NCI-H1930 (cell line): ENCODE measurements at regions not wholly inside any gene's neighbourhood (a gene's known extent, or its start where the extent isn't known, plus 50 kb on each side); places are given as distances from the start of the nearest gene placed in this dataset.
"Not testable (repeated sequence)": the region's sequence is repeated elsewhere in the genome, so short reads cannot be mapped to it uniquely, and the experiment has no call there.

Source experiments
- DNase-seq, 2 experiments: peaks; one replicate each; lab custom pipeline; 2025; lab: John Stamatoyannopoulos, UW

- DNase-seq, result no peak
Observed at GRCh38 chr5:172528440-172528839, 74.1 kb upstream of the SH3PXD2B start.

GRCh38 chr5:172527559-172527958, 73.2 kb upstream of the SH3PXD2B start:
- DNase-seq, result no peak

GRCh38 chr5:172525996-172526360, 71.7 kb upstream of the SH3PXD2B start:
- no peak for DNase-seq

GRCh38 chr5:172525307-172525995, 71.1 kb upstream of the SH3PXD2B start:
- DNase-seq, result no peak

DNA sequence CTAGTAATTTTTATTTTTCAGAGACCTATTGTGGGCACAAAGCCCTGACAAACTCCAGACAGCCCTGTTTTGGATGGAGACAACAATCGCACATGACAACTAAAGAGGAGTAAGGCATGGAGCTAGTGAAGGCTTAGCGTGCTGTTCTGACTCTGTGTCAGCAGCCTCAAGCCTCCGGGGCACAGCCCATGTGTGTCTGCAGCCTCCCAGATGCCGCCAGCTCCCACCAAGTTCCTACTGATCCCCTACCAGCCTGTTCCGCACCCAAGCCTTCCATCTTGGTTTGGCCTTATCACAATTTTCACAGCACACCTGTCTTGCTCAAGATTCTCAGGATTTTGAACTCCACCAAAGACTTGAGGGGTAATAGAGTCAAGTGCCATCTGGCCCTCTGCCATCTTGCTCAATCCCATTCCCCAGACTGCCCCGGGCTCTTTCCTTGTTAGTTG, 70.3 kb upstream of the SH3PXD2B start:
- no peak for DNase-seq

DNA sequence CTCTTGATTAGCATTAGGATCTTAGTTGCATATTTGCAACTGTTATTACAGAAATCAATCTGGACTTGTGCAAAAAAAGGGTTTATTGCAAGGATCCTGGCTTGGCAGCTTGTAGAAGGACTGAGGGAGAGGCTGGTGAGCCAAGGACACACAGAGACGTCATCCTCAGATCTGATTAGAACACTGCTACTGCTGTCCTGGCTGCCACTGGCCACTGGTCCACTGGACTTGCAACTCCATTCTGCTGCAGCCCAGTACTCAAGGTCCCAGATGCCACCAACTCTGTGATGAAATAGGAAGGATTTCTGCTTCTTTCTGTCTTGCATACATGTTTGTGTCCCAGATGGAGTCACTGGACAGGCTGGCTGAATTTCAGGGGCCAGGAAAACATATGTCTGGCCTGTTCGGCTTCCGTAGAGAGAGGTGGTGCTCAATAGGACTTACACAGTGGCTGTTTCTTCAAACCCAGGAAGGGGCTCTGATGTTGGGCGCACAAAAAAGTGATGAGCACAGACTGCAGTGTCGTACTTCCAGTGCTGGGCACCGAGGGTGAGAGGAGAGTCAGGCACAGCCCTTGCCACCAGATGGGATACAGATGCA, 68.9 kb upstream of the SH3PXD2B start:
- DNase-seq, result no peak

DNA sequence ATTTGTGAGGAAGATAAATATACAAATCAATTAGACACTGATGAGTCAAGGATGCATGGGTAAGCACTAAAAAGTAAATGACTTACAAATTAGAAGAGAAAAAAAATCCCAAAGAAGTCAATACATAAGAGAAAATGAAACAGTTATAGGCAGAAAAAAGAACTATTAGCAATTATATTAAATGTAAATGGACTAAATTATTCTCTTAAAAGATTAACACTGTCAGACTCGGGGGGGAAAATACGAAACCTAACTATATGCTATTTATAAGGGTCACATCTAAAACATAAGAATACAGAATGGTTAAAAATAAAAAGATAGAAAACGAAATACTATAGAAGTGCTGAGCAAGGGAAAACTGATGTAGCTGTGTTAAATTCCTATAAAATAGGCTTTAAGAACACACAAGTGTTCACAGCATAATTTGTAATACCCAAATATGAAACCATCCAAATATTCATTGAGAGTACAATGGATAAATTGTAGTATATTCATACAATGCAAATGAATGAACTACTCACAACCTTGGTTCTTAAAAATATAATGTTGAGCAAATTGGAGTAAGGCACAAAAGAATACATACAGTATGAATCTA, 67.1 kb upstream of the SH3PXD2B start:
- DNase-seq, result no peak

DNA sequence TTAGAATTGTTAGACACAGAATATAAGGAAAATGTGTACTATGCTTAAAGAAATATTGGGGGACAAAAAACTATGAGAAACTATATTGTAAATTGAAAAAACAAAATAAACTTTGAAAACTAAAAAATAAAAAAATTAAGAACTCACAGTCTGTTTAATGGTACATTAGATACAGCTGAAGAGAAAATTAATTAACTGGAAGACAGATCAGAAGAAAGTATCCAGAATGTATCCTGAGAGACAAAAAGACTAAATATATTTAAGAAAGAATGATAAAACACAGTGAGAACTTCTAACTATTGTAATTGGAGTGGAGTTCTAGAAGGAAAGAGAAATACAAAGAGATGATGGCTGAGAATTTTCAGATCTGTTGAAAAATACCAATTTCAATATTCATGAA, 57.6 kb upstream of the SH3PXD2B start:
- DNase-seq, result no peak

DNA sequence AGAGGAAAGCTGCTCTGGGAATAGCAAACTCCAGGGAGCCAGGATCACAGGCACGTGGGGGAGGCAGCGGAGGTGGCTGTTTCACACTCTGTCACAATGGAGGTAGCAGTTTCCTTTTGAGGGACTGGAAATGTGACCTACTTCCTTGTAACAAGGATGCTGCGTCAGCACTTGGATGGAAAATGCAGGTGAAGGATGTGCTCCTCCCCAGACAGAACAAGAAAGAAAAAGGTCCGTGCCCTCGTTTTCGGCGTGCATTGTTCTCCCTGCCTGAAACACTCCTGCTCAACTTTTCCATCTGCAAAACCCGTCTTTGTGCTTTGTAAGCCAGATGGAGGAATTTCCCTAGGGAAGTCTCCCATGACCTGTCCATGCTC, 55.1 kb upstream of the SH3PXD2B start:
- no peak for DNase-seq

DNA sequence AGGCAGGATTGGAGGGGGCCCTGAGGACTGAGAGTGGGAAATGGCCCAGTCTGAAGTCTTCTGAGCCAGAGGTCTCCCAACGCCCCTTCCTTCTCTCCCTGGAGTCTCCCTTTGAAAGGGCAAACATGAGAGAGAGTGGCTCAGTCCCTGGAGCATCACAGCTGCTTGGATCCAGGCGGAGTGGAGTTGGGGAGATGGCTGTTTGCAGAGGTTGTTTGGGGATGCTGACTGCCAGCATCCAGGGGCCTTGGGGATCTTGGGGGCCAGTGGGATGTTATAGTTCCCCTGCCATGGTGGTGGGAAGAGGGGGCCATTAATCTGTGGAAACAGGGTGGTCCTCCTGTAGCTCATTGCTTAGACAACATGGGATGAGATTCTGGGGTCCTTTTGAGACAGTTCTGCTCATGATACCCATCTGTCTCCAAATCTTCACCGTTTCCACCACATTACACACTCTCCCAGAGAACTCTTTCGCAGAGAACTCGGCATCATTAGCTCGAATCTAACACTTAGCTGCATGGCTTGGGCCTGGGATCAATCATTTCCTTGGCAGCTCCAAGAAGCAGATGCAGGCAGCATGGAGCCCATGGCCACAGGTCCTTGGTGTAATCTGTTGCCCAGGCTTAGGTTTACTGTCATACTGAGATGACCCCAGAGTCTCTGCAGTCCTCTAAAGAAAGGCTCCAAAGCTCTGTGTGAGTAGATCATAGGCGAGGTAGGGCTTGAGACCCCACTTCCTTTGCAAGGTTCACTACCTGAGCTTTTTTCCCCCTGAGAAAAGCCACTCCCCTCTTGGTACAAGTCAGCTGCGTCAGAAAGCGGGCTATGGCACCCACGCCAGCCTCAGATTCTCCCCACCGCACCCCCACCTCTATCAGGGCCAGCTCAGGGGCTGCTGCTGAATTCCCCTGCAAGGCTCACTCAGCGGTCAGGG, 54.4 kb upstream of the SH3PXD2B start:
- DNase-seq, result no peak

- not testable (repeated sequence) for DNase-seq
Observed at GRCh38 chr5:172507485-172507884, 53.2 kb upstream of the SH3PXD2B start.

DNA sequence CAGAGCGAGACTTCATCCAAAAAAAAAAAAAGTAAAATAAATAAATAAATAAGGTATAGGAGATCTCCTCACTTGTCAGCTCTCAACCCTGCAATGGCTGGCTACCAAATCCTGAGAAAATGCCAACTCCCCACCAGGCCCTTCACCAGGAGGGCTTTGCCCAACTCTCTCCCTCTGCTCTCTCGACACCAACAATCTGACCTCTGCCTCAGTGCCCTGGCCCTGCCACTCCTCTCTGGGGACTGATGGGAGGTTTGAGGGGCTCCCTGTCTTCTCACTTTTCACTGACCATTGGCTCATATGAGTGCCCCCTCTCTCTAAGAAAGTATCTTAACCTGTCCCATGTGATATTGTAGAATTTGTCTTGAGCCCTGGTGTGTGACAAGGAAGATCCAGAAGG, 52.6 kb upstream of the SH3PXD2B start:
- DNase-seq, result no peak

DNA sequence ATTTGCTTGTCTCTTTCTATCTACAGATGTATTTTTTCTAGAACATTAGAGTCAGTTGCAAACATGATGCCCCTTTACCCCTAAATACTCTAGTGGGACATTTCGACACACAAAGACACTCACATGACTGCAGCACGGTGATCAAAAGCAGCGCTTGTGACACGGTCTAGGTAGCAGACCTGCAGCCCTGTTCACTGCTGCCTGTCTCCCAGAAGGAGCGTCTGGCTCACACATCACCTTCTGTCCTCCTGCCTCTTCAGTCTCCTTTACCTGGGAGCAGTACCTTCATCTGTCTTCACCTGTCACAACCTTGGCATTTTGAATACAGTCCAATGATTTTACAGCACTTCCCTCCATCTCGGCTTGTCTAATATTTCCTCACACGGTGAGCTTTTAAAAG, 51.9 kb upstream of the SH3PXD2B start:
- no peak for DNase-seq

DNA sequence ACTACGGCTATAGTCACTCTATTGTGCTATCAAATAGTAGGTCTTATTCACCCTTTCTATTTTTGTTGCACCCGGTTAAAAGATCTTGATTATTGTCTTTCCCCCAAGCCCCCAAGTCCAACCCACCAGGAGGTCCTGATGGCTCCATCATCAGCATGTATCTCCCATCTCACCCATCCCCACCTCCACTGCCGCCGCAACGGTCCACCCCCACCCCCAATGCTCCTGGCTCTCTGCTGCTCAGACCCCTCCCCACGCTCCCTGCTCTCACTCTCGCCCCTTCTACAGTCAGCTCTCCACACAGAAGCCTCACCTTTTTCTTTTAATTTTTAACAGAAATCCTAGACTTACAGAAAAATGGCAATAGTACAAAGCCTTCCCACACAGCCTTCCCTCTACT, 51.5 kb upstream of the SH3PXD2B start:
- DNase-seq, result no peak

DNA sequence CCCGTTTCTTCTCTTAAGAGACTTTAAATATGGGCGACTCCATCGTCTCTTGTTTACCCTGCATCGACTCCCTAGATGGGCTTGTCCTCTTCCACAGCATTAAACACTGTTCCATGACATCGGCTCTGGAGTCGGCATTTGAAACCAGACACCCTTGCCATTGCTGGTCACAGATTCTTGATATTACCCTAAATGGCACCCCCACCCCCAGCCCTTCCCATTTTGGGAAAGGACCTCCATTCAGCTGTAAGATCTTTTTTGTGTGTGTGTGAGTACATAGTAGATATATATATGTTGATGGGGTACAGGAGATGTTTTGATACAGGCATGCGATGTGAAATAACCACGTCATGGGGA, 51.1 kb upstream of the SH3PXD2B start:
- DNase-seq, result no peak

DNA sequence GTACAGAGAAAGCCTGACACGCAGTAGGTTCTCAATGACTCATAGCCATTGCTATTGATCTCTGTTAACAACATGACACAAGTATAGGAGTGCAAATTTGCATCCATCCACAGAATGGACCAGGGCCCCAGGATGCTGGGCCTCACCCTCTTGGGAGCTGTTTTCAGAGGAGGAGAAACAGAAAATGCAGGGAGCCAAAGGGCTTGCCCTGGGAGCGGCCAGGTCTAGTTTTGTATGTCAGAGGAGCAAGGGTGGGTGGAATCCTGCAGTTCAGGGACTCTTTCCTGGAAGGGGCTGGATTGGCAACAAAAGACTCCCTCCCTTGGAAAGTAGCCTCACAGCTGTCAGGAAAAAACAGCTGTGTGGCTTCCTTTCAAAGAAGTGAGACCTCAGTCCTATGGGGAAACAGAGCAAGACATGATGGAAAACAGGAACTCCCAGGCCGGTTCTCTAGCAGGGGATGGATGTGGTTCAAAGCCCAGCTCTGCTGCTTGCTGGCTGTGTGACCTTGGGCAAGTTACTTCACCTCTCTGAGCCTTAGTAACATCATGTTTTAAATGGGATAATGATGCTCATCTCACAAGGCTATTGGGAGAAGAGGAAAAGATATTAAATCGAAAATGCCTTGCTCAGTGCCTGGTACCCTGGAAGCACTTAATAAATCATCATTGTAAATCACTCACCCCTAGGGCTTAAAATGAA, 50.5 kb upstream of the SH3PXD2B start:
- no peak for DNase-seq

GRCh38 chr5:172503925-172504700, 49.8 kb upstream of the SH3PXD2B start:
- DNase-seq, result no peak
